Astrocyte (in vitro differentiated cells and primary cell): ENCODE measurements at regions not wholly inside any gene's neighbourhood (a gene's known extent, or its start where the extent isn't known, plus 50 kb on each side); places are given as distances from the start of the nearest gene placed in this dataset.

ENCODE experiments used
- CTCF ChIP-seq: IDR thresholded peaks from 2 replicates; pipeline ENCODE4 v1.5.1; 2011; ENCODE audit warnings: low read depth, mild to moderate bottlenecking, inconsistent platforms, low read length, moderate library complexity; ENCODE audit not compliant: insufficient read depth
- EZH2 ChIP-seq: IDR thresholded peaks from 2 replicates; pipeline ENCODE4 v1.6.1; 2012; ENCODE audit warnings: mild to moderate bottlenecking, low read length, inconsistent platforms; ENCODE audit not compliant: insufficient read depth

- TF ChIP-seq CTCF: no peak
- TF ChIP-seq EZH2: no peak
These were observed 241.5 kb downstream of the SNAPC1 start for GRCh38 chr14:62003701-62004100.
